Fibroblast of lung (primary cell): ENCODE measurements at regions not wholly inside any gene's neighbourhood (a gene's known extent, or its start where the extent isn't known, plus 50 kb on each side); places are given as distances from the start of the nearest gene placed in this dataset.

Experiments
- CTCF ChIP-seq, 2 donors: IDR thresholded peaks in 1 of 2; conservative IDR thresholded peaks in 1 of 2; 1 replicate in 1 of 2; 2 replicates in 1 of 2; pipeline ENCODE4 v1.5.1; 2011 to 2012; ENCODE audit warnings: low read length in 2 of 2, control low read depth in 1 of 2, inconsistent platforms in 1 of 2, low read depth in 1 of 2, mild to moderate bottlenecking in 1 of 2
- EZH2 ChIP-seq: IDR thresholded peaks from 2 replicates; pipeline ENCODE4 v1.5.1; 2012; ENCODE audit warnings: low read length, control low read depth, mild to moderate bottlenecking; ENCODE audit errors: missing control alignments

GRCh38 chr9:74066605-74067004 is 430.5 kb upstream of the RORB start:
- no peak for TF ChIP-seq CTCF (conservative IDR thresholded peaks at IDR 0.05 in 1 of 2, IDR thresholded peaks at IDR 0.05 in 1 of 2; ENCODE audit: low read depth in 1 of 2, low read length in 2 of 2)
- no peak for TF ChIP-seq EZH2
